ENCODE measurements at regions not wholly inside any gene's neighbourhood (a gene's known extent, or its start where the extent isn't known, plus 50 kb on each side); places are given as distances from the start of the nearest gene placed in this dataset.
"Not testable (repeated sequence)": the region's sequence is repeated elsewhere in the genome, so short reads cannot be mapped to it uniquely, and the experiment has no call there.

DNA sequence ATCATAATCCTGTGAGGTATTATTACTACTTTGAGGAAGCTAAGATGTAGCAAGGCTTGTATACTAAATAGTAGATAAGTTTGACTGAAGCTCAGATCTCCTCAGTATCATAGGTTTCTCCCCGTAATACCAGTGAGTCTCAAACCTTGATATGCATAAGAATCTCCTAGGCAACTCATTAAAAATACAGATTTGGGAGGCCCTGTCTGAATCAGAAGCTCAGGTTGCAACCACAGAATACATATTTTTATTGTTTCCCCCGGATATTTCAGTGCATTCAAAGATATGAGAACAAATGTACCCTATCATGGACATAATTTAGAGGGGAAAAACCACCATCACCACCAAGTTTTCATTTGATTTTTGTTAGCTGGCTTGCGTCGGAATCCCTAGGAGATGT, 242.1 kb upstream of the C2CD4B start:
- DNase-seq (ENCODE audit: low read depth in 2 of 2), result no peak

DNA sequence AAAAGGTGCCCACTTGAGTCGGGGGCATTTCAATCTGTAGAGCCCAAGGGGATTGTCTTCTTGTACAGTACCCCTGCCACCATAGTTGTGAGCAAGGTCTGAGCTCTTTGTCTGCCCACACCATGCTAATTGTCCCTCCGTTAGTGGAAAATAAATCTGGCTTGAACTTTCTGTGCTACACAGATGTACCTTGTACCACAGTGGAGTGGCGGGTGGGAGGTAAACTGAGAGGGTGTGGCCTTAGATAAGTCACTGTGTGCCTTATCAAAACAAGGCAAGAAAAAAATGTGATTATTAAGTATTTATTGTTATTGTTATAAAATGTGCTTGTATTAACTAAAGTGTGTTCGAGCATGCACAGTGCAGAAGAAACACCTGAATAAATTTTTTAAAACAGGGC, 242.9 kb upstream of the C2CD4B start:
- no peak for DNase-seq (ENCODE audit: low read depth in 2 of 2)

DNA sequence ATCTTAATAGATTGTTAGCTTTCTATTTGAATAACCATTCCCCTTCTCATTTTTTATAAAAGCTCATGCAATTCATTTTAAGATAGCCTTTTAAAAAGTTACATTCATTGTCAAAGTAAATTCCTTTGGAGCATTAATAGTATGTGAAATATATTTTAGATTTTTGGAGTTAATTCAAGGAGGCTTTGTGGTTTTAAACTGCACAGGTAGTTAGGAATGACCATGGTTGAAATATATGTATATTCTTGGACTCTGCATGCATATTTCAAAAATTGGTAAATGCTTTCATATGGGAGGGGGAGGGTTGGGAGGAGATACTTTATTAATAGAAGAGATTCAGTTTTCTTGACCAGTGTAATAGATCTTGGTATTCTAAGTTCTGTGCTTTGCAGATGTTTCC, 244.4 kb upstream of the C2CD4B start:
- DNase-seq (ENCODE audit: low read depth in 2 of 2), result no peak

DNA sequence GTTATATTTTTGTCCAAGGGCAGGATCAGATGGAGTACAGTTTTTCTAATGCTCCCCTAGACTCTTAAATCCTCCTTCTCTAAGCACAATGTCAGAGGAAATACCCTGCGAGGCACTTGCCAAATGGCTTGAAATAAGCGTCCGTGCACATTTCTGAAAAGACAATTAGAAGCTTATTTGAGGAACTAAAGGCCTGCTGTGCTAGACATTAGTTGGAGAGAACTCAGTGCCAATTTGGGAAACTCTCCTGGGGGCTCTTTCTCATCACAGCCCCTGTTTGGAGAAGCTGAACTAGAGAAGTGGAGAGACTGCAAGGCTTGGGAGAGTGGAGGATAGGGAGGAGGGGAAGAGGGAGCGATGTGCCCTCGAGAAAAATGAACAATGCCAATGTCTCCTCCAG, 247.6 kb upstream of the C2CD4B start:
- no peak for DNase-seq (ENCODE audit: low read depth in 2 of 2)

DNA sequence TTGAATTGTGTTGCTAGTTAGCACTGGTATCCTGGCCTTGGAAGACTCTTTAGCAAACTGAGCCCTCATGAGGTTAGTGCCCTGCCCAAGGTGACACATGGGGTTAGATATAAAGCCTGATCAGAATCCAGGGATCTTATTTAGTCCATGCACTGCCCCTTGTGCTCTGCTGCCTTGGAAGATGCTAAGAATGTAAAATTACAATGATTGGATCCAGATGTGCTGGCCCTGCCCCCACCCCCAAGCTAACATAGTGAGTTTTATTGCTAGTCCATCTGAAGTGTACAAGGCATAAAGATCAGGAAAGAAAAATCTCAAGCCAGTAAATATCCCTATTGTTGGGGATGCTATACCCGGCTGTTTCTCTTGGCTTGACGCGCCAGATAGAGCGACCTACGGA, 248.1 kb upstream of the C2CD4B start:
- DNase-seq (ENCODE audit: low read depth in 2 of 2), result no peak

DNA sequence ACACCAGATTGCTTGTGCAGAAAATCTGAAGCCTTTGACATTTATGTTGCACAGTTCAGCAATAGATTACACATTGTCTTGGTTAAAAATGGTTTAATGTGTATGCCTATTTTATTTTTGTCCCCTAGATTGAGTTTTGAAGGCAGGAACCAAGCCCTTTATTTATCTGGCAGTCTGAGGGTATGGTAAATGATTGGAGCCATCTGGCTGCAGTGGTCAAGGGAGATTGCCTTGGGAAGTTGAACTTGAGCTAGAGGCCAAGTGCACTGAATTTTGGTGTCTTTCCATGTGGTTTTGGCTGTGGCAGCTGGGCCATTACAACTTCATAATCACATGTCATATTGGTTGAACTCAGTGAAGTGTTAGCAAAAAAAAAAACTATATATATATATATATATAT, 248.7 kb upstream of the C2CD4B start:
- no peak for DNase-seq (ENCODE audit: low read depth in 2 of 2)

DNA sequence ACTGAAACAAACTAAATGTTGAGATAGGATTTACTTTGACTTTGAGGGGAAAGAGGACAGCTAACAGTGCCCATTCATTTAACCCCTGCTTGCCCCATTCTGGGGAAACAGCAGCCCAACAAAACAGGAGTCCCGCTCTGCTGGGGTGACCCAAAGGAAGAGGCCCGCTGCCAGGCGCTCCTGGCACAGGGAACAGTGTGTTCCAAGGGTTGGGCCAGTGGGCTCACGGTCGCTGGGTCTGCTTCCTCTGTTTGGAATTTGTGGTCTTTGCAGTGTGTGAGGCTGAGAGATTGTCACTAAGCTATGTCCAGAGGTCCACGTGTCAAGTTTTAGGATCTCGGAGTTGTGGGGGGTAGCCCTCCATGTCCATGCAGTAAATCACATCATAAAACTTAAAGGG, 250.4 kb upstream of the C2CD4B start:
- no peak for DNase-seq (ENCODE audit: low read depth in 2 of 2)

DNA sequence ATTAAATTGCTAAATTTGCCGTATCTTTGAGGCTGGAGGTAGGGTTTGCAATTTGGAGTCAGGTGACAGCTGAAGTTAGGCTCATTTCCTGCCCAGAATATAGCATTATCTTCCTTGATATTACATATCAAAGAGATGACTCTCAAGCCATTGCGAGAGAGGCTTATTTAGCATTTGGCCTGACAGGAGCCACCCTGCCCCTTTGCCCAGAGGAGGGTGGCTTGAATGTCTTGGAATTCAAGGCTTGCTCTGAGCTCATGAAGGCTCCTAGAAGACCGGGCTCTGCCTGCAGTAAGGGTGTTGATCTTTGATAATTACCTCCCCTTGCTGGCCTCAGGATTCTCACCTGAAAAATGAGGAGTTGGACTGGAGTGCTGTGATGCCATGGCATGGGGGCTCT, 251.4 kb upstream of the C2CD4B start:
- DNase-seq (ENCODE audit: low read depth in 2 of 2), result no peak

DNA sequence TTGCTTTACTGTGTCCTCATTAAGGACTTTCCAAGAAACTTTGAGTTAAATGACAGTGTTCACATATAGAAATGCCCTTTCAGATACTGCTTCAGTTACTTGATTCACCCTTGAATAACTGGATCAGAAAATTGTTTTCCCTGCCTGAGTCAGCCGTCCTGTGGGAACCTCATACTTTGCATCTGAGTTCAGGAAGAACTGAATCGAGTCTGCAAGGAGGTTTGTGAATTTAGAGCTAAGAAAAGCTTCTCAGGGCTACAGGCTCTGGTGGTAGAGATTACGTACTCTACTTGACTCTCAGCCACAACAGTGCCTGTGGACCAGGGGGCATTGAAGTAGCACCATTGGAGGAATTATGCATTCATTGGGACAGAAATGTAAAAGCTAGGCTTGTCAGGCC, 252.4 kb upstream of the C2CD4B start:
- DNase-seq (ENCODE audit: low read depth in 2 of 2), result no peak

DNA sequence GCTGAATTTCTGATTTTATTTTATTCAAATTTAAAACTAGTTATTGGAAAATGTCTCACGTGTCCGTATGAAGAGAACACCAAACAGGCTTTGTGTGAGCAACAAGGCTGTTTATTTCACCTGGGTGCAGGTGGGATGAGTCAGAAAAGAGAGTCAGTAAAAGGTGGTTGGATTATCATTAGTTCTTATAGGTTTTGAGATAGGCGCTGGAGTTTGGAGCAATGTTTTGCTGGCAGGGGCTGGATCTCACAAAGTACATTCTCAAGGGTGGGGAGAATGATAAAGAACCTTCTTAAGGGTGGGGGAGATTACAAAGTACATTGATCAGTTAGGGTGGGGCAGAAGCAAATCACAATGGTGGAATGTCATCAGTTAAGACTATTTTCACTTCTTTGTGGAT, 253.4 kb upstream of the C2CD4B start:
- DNase-seq (ENCODE audit: low read depth in 2 of 2), result not testable (repeated sequence)

DNA sequence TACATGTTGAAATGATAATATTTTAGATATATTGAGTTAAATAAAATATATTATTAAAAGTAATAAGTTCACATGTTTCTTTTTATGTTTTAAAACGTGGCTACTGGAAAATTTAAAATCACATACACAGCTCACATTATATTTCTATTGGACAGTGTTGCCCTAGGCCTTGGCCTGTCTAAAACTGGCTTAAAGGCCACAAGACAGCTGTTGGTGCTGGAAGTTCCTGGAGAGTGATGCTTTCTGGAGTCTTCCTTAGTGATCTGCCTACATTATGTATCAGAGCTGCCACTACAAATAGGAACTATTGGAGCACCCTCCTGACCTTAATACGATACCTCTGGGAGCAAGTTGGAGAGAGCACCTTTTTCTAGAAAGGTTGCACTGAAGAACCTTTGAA, 254.1 kb upstream of the C2CD4B start:
- no peak for DNase-seq (ENCODE audit: low read depth in 2 of 2)

DNA sequence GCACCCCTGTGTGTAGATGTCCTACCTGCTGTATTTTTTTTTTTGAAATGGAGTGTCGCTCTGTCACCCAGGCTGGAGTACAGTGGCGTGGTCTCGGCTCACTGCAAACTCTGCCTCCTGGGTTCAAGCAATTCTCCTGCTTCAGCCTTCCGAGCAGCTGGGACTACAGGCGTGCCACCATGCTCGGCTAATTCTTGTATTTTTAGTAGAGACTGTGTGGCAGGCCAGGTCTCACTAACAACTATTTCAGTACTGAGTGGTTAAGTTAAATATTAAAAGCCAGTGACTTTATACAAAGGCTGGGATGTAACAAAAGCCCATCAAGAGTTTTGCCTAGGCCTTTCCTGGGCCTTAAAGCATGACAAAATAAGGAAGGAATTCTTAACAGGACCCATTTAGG, 255.3 kb upstream of the C2CD4B start:
- not testable (repeated sequence) for DNase-seq (ENCODE audit: low read depth in 2 of 2)

DNA sequence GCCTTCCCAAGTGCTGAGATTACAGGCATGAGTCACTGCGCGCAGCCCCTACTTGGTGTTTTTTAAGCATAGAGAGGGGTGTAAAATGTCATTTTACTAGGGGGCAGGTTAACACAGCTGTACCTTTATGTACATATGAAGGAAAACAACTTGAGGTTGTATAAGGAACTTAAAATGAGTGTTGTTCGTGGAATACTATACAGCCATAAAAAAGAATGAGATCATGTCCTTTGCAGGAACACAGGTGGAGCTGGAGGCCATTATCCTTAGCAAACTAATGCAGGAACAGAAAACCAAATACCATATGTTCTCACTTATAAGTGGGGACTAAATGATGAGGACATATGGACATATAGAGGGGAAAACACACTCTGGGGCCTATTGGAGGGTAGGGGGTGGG, 256.2 kb upstream of the C2CD4B start:
- DNase-seq (ENCODE audit: low read depth in 2 of 2), result no peak

DNA sequence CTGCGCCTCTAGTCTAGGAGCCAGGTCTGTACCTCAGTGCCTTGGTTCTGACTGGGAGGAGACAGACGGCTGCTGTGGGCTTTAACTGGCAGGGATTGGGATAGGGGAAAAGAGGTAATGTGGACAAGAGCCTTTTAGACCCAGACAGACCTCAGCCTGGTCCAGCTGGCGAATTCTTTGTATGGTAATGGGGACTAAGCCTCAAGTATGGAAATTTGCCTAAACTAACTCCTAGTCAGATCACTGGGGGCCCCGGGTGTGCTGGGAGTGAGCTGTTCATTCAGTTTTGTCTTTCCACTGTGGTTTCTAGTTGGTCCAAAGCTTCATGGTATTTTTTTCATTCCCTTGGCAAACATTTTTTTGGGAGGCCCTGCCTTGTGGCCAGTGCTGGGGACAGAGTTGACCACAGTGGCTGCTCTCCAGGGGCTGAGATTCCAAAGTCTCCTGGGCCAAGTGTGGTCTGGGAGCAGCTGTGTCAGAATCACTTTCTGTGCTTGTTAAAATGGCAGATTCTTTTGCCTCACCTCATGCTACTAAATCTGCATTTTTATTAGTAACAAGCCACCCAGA, 261.4 kb upstream of the C2CD4B start:
- no peak for DNase-seq (ENCODE audit: low read depth in 2 of 2)

DNA sequence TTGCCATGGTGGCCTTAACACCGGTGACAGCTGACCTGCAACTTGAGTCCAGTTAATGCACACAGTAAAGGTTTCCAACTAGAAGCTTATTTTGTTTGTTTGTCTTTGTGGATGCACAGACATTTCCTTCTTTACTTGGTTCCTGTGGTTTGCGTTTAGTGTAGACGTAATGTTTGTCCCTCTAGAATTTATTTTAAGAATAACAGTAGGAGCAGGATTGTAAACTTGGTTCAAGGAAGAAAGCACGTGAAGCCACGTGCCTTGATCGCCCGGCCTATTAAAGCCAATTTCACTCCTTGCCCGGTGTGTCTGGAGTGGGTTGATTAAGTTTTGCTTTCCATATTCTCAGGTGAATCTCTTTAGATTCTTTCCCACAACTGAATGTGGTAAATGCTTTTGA, 263.2 kb upstream of the C2CD4B start:
- no peak for DNase-seq (ENCODE audit: low read depth in 2 of 2)

DNA sequence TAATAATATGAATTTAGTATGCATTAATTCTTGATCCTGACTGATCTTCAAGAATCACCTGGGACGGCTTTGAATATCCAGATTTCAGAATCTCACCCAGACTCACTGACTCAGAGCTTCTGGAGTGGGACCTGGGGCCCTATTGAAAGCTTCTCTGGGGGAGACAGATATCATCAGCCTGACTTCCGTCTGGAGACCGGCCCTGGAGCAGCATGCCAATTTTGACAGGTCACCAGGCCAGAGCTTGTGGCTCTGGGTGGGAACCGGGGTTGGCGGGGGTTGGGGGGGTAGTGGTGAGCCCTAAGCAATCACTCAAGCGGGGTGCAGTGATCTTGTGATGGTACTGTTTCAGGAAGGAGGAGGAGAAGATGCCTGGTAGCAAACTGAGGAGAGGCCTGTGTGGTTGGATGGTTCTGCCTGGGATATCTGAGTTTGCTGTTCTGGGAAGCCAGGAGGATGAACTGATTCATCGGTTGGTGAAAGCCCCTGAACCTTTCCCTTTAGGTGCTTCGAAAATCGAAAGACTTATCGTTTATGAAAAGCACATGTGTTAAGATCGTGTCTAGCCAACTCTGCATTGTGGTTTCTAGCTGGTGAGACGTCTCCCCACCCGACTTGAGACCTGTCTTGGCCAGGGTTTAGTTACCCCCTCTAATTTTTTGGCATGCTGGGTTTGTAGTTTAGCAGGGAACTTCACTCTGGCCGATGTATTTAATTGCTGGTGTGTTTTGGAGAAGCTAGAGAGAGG, 263.9 kb upstream of the C2CD4B start:
- DNase-seq (ENCODE audit: low read depth in 2 of 2), result no peak

DNA sequence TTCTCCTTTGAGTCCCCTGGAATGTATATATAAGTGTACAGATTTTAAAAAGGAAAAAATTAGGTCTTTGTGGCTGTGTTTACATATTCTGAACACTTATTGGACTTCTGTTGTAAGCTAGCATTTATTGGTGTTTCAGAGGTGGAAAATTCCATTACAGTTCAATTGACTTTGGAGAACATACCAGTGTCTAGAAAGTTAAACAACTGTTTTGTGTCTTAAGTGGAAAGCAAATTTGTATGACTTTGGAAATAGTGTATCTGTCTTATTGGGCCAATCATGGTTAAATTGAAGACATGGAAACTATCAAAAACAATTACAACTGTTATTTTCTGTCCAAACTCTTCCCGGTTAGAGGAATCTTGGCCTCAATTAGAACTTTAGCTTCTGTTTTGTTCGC, 265.0 kb upstream of the C2CD4B start:
- no peak for DNase-seq (ENCODE audit: low read depth in 2 of 2)

DNA sequence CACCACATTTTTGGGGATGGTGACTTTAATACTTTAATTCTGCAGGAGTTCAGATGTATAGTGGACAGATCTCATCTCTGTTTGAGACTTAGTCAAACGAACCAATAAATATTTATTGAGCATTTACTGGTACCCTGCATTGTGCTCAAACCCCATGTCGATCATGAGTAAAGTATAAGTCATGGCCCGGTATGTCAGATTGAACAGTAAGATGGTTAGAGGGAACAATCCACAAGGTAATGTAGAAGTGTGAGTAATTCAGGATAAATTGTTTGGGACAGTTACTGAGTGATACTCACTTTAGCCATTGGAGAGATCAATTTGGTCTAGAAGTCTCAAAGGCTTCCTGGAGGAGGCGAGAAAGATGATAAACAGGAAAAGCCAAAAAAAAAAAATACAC, 265.5 kb upstream of the C2CD4B start:
- no peak for DNase-seq (ENCODE audit: low read depth in 2 of 2)

DNA sequence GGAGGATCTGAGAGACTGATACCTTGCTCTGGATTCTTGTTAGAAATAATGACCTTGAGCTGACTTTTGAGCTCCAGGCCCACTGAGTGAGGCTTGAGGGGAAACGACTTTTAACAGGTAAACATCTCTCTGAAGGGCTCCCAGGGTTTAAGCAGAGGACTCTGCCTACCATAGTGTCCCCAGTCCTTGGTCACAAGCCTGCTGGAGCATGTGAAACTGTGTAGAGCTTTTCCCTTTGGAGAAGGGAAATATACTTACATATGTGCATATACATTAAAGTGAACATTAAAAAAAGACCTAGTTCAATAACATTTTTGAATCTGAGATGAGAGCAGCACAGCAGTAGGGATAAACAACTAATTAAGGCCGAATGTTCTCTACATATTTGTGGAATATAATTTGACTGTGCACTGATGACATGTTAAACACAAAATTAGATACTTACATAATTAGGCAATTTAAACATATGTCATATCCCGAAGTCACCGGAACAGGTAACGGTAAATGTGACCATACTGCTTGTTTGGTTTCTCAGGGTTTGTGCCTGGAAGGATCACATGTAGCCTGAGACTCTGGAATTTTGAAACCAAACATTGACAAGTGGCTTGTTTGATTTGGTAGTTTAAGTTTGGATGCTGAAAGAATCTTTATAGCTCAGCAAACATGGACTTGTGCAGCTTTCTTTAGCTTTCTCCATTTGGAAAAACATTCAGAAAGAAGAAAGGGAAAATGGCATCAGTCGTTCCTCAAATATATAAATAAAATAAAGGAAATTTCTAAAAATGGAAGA, 266.1 kb upstream of the C2CD4B start:
- DNase-seq (ENCODE audit: low read depth in 2 of 2), result no peak

DNA sequence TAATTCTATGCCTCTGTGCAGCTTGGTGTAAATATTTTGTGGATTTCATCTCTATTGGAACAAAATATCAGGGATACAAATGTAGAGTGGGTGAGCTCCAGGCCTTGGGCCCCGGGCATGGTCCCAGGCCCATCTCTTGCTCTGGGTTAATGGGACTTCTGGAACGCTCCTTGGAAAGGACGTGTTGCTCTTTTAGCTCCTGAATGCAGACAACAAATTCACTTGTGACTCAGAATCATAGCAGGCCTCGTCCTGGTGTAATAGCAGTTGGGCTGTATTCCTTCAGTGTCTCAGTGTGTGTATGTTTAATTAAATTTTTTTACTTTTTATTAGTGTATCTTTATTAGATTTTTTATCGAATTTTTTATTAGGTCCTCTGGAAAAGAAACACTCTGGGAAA, 266.7 kb upstream of the C2CD4B start:
- no peak for DNase-seq (ENCODE audit: low read depth in 2 of 2)

DNA sequence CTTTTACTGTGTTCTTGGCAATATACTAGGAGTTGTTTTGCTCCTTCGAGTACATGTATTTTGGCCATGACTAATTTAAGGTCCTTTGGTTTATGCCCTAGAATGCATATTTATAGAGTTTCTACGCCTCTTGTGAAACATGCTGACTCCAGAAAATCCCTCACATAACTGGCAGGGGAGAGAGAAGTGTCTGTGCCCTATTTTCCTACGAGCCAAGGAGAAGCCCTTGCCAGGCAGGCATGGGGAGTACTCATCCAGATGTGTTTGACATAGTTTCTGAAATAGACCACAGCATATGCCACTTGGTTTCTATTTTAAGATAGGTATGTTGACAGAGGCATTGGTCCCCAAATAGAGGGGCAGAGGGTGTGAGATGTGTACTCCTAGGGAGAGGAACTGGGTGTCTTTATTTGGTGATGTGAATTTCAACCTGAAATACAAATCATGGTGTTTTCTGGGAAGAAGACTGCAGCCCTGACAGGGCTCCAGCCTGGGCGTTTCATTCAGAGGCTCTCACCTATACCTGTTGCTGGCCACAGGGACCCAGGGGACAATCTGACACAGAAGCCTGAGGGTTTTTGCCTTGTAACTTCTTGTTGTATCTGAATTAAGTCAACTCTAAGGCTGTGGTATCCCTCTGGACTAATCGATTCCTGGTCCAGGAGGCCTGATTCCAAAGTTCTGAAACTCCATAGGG, 267.8 kb upstream of the C2CD4B start:
- DNase-seq (ENCODE audit: low read depth in 2 of 2), result no peak

DNA sequence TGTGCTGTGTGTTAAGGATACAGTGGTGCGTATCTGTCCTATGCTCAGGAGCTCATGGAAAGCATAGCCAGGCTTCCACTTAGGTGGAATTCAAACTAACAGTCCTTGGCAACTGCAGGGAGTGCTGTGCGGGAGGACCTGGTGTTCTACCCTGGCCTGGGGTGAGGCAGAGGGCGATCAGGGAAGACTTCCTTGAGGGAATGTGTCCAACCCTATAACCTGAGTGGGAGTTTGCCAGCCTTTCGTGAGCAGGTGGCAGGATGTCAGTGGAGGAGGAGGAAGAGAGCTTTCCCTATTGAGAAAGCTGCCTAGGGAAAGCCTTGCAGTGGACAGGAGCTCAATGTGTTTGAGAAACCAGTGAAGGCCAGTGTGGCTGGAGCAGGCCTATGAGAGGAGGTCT, 271.1 kb upstream of the C2CD4B start:
- no peak for DNase-seq (ENCODE audit: low read depth in 2 of 2)

DNA sequence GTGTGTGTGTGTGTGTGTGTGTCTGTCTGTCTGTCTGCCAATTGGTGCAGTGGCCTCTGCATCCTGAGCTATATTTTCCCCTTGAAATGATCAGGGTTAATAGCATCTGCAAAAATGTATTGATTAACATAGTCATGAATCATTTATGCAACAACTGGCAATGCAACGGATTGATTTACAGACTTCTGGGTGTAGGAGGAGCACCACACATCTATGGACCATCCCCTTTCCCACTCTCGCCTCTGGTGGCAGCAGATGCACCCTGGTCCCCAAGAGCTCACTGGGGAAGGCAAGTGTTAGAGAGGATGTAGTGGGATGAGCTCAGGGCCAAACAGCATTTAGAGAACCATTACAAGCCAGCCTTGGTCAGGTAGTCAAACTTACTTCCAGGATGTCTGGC, 272.7 kb upstream of the C2CD4B start:
- no peak for DNase-seq (ENCODE audit: low read depth in 2 of 2)

All from stimulated activated CD8-positive, alpha-beta memory T cell treated with anti-CD3 and anti-CD28 coated beads, Interleukin-15, amount 100 ng/mL, for 4 hours (primary cell).